ENCODE measurements at regions not wholly inside any gene's neighbourhood (a gene's known extent, or its start where the extent isn't known, plus 50 kb on each side); places are given as distances from the start of the nearest gene placed in this dataset.

GRCh38 chr6:133818320-133818719 lies 70.6 kb upstream of the TCF21 start:
- TF ChIP-seq EZH2 (IDR thresholded peaks at IDR 0.05; ENCODE audit: borderline replicate concordance, control insufficient read depth, low read depth, low read length) (no peak), POLR2AphosphoS5 (IDR thresholded peaks at IDR 0.05; ENCODE audit: low read length) (no peak), CBX3 (IDR thresholded peaks at IDR 0.05; ENCODE audit: borderline replicate concordance, low read depth) (no peak), CTCF (IDR thresholded peaks at IDR 0.05 in 2 of 3, conservative IDR thresholded peaks at IDR 0.05 in 1 of 3; ENCODE audit: control insufficient read depth in 2 of 3, extremely low read depth in 1 of 3, insufficient read depth in 1 of 3, low read depth in 3 of 3, low read length in 3 of 3) (no peak), SIN3A (IDR thresholded peaks at IDR 0.05; ENCODE audit: low read depth, low read length) (no peak), HDAC6 (IDR thresholded peaks at IDR 0.05; ENCODE audit: unreplicated experiment) (no peak), EED (IDR thresholded peaks at IDR 0.05; ENCODE audit: low read depth) (no peak), MLLT1 (IDR thresholded peaks at IDR 0.05) (no peak), YY1 (IDR thresholded peaks at IDR 0.05; ENCODE audit: low read depth, low read length) (no peak), POLR2A (IDR thresholded peaks at IDR 0.05; ENCODE audit: low read depth, low read length) (no peak), TARDBP (IDR thresholded peaks at IDR 0.05; ENCODE audit: borderline replicate concordance) (no peak), SUZ12 (IDR thresholded peaks at IDR 0.05; ENCODE audit: unreplicated experiment) (no peak)
